Fibroblast of skin of left quadriceps (primary cell): ENCODE measurements at regions not wholly inside any gene's neighbourhood (a gene's known extent, or its start where the extent isn't known, plus 50 kb on each side); places are given as distances from the start of the nearest gene placed in this dataset.

Experiments used
- DNase-seq, 2 experiments: peaks; one replicate each; pipeline ENCODE4 v3.0.0-alpha.2; 2013; ENCODE audit warnings: low read depth in 2 of 2

- peak; percentile 44 to 51 for DNase-seq
Measured at GRCh38 chr6:2503816-2504494, 246.8 kb downstream of the MYLK4 start.

DNA sequence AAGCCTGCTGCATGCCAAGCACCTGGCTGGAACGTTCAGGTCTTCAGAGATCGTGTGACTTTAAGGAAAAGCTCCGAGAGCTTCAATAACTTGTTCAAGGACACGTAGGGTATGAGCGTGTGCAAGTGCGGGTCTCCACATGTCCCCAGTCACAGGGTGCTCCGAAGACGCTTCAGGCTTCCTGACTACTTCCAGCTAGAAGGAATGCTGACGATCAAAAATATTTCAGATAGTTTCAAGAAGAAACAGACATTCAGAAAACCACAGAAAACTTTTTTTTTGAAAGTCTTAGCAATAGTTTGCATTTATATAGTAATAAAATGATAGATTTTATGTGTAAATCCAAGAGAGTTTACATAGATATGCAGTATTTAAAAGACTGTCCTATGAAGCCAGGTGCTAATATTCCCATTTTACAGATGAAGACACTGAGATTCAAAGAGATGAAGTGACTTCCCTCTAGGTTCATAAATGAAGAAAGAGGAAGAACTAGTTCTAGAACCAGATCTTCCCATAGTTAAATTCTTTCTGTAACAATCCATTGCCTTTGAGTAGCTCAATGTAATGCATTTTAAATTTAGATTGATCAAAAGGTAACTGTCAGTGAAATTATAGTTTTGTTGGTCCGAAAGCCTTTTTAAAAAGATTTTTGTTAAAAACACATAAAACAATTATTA, 247.6 kb downstream of the MYLK4 start:
- no peak for DNase-seq

DNA sequence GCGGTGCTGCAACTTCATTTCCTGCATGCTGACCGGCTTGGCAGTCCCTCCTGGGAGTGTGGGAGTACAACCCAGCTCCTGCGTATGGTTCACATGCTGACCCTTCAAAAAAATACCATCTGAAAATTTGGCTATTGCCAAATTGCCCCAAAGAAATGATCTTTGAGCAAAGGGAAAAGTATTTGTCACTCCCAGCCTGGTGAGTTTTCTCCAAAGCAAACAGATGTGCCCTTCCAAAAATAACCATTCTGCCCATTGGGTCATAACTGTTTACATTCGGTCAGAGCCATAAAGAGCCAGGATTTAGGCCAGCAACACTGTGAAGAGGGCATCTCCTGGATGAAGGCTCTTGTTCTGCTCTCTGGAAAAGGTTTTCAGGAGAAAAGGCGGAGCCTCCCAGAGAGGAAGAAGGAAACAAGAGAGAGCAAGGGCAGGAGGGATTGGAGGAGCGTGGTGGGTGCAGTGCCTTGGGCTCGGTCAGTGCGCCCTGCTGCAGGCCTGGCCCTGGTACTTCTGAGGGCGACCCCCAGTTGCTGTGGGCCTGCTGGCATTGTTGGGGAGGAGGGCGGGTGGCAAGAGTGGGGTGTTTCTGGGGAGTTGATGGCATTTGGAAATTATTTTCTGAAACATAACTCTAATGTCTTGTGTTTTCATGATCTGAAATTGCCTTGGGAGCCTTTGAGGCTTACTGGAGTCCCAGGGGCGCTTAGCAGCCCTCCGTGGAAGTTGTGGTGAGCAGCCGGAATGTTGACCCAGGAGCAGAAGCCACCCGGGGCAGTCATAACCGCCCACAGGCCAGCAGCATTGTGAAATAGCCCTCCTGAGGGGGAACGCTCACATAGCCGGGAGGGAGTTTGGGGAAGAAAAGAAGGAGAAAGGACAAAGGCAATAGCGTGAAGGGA, 248.4 kb downstream of the MYLK4 start:
- no peak for DNase-seq

GRCh38 chr6:2497922-2498623, 252.6 kb downstream of the MYLK4 start:
- no peak for DNase-seq

DNA sequence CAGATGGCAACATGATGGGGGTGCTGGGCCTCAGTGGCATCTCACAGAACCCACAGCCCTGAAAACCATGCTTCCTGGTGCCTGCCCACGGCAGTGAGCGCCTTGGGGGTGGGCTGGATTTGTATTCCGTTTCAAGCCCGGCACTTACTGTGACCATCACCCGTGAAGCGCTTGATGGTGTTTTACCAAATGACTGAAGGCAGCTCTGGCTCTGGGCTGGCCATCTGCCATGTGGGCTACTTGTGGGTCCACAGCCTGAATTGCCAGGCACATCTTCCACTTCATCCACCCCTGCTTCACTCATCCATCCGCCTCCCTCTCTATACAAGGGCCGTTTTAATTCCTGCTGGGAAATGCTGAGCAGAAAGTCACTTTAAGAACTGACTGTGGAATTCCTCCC, 250.9 kb upstream of the GMDS start:
- no peak for DNase-seq

GRCh38 chr6:2492686-2493523, 247.5 kb upstream of the GMDS start:
- DNase-seq = no peak

DNA sequence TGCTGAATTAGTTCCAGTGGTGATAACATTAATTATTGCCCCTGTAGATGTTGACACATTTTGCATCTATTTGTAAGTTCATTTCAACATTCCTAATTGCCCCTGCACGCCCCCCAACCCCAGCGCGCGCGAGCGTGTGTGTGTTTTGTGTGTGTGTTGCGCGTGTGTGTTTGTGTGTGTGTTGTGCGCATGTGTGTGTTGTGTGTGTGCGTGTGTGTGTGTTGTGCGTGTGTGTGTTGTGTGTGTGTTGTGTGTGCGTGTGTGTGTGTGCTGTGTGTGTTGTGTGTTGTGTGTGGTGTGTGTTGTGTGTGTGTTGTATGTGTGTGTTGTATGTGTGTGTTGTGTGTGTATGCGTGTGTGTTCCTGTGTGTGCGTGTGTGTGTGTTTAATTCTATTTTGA, 245.7 kb upstream of the GMDS start:
- no peak for DNase-seq

GRCh38 chr6:2488578-2488977, 243.2 kb upstream of the GMDS start:
- DNase-seq = no peak

GRCh38 chr6:2485116-2485515, 239.7 kb upstream of the GMDS start:
- DNase-seq = no peak

DNA sequence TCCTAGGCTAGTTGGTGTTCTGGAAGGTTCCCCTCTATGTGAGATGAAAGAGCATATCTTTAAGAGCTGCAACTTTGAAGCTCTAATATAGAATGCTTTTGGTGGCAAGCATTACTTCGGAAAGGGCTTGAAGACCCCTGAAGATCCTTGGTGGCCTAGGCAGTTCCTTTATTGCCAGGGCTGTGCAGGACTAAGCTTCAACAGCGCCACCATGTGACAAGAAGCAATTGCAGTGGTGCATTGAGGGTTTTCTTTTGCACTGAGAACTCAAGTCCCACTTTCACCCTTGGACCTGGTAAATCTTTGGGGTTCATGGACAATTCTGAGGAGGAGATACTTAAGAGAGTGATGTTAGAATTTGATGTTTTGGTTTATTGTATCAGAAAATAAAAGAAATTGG, 237.4 kb upstream of the GMDS start:
- no peak for DNase-seq

DNA sequence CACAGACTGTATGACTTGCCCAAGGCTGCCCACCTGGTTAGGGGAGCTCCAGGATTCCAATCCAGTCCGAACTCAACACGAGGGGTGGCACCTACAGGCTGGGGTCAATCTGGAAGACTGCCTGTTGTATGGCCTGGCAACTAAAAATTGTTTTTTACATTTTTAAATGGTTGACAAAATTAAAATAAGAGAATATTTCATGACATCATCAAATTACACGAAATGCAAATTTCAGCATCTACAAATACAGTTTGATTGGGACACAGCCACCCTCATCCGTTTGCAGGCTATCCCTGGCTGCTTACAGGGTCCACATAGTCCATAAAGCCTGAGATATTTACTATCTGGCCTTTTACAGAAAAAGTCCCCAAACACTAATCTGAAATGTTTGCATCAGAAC, 235.9 kb upstream of the GMDS start:
- DNase-seq = no peak

GRCh38 chr6:2480267-2480966, 235.0 kb upstream of the GMDS start:
- DNase-seq = no peak

- DNase-seq = peak; percentile 28 to 32
Measured at GRCh38 chr6:2478200-2478599, 232.8 kb upstream of the GMDS start.

- peak; percentile 47 to 52 for DNase-seq
Measured at GRCh38 chr6:2477666-2478065, 232.3 kb upstream of the GMDS start.

DNA sequence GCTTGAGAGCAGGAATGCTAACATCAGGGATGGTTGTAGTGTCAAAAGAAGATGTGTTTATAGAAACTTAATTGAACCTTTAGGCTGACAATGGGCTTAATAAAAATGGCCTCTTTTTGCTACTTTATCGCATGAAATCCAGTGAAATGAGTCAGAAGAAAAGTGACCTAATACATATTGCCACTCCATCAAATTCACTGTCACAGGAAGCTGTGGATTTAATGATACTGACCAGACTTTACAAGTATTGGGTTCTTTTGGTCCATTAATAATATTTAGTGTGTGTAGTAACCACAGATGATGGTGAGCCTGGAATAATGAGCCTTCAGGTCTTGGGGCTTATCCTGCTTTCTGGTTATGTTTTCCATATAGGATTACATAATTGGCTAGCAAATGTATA, 231.8 kb upstream of the GMDS start:
- DNase-seq = peak; percentile 11 to 12

- DNase-seq = no peak
Measured at GRCh38 chr6:2476376-2476775, 231.0 kb upstream of the GMDS start.

DNA sequence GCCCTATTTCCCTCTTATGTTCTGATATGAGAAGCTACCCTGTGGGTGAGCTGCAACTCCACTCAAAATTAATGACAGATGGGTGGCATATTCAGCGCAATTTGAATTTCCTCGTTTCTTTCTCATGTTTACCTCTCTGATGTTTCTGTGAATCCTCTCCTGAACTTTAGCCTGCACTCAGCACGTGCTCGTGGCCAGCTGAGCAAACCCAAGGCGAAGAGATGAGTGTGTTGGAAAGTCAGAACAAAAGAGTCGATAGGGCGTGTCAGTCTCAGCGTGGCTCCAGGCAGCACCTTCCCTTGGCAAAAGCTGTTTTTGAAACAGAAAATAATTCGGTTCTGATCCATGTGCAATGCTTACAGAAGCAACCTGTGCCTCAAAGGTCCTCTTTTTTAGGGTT, 226.1 kb upstream of the GMDS start:
- DNase-seq = no peak

DNA sequence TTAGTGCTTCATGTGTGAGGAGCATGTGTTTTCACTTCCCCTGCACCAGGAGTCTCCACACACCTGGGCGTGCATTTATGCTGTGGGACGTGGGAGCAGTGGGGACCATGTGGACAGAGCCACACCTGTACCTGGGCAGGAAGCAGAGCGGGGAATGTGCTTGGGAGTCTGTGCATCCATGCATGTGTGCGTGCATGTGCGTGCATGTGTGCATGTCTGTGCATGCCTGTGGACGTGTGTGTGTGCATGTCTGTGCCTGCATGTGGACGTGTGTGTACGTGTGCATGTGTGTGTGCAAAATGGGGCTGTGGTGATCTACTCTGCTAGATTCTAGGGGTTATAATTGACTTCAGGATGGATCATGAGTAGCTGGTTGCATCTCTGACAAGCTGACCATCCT, 224.0 kb upstream of the GMDS start:
- DNase-seq = no peak

DNA sequence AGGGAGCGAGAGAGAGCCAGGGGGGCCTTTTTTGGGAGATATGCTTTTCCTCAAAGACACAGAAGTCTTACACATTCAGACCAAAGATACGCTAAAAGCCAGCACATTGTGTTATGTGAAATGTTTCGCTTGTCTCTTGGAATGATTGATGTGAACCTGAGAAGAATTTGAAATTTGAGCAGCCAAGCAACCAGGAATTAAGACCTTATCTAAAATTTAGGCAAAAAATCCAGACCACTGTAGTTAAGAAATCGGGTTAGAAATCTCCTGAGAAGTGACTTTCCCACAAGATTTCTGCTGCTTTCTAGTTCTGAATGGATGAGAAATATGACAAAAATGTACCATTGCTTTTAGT, 223.2 kb upstream of the GMDS start:
- DNase-seq = no peak

DNA sequence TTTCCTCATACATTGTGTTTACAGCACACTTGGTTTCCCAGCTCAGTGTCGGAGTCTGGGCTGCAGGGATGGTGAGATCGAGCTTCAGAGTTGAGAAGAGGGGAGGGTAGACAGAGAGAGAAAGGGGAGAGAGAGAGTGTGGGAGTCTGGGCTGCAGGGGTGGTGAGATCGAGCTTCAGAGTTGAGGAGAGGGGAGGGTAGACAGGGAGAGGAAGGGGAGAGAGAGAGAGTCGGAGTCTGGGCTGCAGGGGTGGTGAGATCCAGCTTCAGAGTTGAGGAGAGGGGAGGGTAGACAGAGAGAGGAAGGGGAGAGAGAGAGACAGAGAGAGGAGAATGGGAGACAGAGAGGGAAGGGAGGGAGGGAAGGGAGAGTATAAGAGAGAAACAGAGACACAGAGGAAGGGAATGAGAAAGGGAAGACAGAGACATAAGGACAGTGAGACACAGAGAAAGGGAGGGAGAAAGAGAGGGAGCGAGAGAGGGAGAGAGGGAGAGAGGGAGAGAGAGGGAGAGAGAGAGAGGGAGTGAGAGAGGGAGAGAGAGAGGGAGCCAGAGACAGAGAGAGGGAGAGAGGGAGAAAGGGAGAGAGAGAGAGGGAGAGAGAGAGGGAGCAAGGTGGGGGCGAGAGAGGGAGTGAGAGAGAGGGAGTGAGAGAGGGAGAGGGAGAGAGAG, 222.7 kb upstream of the GMDS start:
- DNase-seq = no peak
